HG03442 (cell line): ENCODE measurements at regions not wholly inside any gene's neighbourhood (a gene's known extent, or its start where the extent isn't known, plus 50 kb on each side); places are given as distances from the start of the nearest gene placed in this dataset.

Source experiments
- ATAC-seq: cut with Tn5 transposase; IDR thresholded peaks from one replicate; pipeline ENCODE4 v1.9.1; 2021; ENCODE audit warnings: mild to moderate bottlenecking, moderate library complexity; ENCODE audit not compliant: unreplicated experiment

- ATAC-seq: no peak
These were observed 51.0 kb upstream of the VEGFC start for GRCh38 chr4:176843710-176844109.

GRCh38 chr4:176844448-176844847, 51.7 kb upstream of the VEGFC start:
- ATAC-seq: no peak

GRCh38 chr4:176845636-176846035, 52.9 kb upstream of the VEGFC start:
- ATAC-seq: no peak

GRCh38 chr4:176849076-176849475, 56.4 kb upstream of the VEGFC start:
- no peak for ATAC-seq

- no peak for ATAC-seq
These were observed 57.7 kb upstream of the VEGFC start for GRCh38 chr4:176850436-176850835.

DNA sequence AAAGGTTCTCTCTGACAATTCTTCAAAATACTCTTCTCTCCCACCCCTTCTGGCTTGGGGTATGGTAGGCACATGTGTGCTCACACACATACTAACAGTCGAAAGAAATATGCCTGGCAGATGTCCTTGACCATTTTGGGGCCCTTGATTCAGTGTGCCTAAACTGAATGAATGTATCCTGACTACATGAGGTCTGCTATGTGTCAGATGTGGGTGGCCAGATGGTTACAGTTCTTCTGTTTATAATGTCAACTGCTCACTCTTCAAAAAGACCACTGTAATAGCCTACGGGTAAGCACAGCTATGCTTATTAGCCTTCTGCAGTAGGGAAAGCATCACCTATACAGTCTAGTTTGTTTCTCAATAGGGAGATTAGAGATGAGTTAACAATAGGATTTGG, 63.7 kb upstream of the VEGFC start:
- no peak for ATAC-seq

- no peak for ATAC-seq
These were observed 66.1 kb upstream of the VEGFC start for GRCh38 chr4:176858839-176859238.

DNA sequence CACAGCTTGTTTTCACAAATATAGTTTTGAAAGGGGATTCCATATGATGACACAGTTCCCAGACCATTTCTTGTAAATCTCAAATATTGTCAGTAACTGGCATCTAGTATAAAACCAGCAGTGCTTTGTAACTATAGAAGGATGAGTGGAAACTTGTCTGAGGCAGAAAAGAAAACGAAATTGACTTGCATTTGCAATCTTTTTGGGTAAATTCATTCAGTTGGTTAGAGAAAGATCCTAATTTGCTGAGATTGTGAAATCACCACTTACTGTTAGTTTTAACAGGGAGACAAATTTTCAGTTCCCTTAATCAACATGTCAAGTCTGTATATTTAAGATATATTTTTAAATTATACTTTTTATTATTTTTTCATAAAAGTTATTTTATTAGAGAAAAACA, 71.5 kb upstream of the VEGFC start:
- ATAC-seq: no peak

- ATAC-seq: no peak
These were observed 76.0 kb upstream of the VEGFC start for GRCh38 chr4:176868676-176869075.

DNA sequence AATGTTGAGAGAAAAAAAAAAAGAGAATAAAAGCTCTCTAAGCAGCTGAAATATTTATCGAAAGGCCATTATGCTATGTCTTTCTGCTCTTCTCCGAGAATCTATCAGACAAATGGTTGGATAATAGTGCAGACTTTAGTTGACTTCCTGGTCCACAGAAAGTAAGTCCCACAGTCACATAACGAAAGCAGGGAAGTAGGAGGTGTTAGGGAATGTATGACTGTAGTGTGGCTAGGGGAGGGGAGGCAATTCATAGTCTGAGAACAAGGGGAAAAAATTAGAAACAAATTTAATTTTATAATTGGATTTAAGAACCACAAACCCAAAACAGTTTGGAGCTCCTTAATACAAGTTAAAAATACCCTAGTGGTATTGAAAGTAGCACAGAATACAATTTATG, 79.7 kb upstream of the VEGFC start:
- ATAC-seq: no peak

DNA sequence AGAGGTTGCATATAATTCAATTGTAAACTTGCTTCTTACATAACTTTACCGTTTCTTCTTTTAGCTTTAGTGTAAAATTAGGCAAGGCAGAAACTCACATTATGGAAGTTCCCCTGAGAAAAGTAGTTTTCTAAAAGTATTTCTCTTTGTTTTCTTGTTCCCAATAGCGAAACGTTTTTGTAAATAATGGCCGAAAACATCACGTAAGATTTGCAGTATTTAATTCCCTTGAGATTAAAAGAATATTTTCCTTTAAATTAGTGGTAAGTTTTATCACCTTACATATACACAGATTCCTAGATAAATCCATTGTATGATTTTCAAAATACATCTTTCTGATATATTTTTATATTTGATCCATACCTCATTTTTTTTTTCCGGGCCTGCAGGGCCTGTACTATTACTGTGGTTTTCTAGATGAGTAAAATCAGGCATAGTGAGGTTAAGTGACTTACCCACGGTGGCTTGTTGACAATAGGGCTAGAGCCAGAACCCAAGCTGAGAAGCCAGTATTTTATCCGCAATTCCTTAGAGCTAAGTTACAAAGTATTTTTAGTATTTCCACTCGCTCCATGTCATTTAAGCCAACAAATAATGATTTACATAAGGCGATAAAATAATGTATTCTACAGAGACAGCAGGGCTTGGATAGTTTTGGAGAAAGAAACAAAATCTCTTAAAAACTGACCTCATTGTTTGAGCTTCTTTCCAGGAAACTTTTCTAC, 82.2 kb upstream of the VEGFC start:
- no peak for ATAC-seq

DNA sequence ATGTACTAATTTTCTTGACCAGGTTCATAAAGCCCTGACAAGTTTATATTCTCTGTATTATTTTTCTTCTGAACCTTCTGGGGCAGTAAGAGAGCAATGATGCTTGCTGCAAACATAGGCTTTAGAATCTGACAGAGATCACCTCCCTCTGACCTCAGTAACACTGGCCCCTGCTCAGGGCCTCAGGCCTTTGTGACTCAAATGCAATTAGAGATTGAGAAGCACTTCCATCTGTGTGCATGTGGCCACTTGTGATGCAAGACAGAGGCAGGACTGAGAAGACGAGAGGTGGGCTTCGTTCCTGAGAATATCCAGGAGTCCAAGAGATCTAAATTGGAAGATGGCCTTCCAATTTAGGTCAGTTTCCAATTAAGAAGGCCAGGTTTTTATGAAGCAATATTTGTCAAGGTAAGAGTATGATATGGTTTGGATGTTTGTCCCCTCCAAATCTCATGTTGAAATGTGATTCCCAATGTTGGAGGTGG, 82.8 kb upstream of the VEGFC start:
- no peak for ATAC-seq

GRCh38 chr4:176879380-176880116, 86.8 kb upstream of the VEGFC start:
- ATAC-seq: no peak

DNA sequence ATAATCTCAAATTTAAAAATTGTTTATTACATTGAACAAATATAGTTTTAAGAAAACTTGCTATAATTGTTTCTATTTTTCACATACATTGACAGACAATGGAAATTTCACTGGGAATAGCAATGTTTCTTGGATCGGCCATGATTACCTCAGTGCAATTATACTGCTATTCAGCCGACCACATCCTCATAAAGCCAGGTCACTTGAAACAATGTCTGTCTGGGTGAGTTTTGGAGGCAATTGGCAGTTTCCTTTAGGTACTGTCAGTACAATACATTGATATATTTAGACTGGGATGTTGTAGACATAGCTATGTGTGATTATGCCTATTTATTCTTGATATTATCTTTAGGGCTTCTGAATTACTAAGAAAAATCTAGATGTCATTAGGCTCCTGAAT, 89.5 kb upstream of the VEGFC start:
- ATAC-seq: no peak

DNA sequence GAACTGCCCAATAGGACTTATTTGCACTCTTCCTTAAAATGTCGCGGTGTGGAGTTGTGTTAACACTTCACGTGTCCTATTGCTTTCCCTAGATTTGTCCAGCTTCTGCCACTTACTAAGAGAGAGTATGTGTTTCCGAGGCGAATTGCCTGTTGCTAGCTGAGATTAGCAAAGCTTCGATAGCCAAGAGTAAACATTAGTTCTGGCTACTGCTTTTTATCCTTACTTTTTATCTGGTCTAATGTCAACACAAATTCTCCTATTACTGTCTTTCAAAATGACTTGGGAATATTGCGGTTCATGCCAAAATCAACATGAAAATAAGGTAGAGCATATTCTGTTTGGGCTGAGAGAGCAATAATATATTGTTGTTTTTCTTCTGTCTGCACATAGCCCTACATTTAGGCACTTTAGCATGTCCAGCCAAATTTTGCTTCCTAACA, 90.4 kb upstream of the VEGFC start:
- no peak for ATAC-seq

DNA sequence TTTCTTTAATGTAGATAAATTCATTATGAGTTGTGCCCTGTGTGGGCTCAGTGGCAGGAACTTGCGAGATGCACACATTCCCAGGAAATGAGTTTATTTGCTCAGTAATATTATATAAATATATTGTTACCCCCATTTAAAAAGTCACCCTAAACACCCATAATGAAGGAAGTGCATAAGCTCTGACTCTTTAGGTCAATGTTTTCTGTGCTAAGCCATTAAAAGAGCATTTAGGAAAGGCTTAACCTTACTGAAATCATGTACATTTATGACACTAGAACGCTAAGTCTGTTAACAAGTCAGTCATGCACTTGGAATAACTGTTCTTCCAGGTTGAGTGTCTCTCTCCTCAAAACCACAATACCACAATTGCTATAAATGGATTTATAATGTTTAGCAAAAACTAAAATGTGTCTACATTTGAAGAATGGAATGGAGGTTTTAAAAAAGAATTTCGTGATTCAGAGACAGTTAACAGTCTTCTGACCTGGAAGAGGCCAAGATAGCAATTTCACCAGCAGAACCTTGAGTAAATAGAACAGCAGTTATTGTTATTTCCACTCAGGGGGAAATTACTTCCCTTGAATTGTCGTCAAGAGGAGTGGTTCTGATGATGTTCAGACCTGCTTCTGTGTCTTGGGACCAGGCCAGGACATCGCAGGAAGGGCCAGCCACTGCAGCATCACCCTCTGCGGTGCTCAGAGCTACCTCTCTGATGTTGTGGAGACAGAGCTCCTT, 91.1 kb upstream of the VEGFC start:
- ATAC-seq: no peak

GRCh38 chr4:176885224-176885623, 92.5 kb upstream of the VEGFC start:
- no peak for ATAC-seq

GRCh38 chr4:176886135-176886534, 93.4 kb upstream of the VEGFC start:
- no peak for ATAC-seq

DNA sequence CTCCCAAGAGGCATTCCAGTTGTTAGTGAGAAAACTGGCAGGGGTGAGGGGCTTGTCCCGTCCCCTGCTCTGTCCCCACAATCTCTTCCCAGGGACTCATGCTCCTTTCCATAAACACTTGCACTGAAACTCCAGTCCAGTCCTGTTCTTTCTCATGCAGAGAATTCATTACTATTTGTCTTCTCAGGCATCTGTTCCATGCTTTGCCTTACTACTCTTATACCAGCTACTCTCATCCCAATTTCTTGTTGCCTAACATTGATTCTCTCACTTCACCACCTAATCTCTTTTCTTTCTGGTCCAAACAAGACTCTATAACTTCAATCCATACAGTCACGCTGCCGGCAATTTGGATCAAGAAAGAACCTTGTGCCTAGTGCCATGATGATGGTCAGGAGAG, 97.1 kb upstream of the VEGFC start:
- no peak for ATAC-seq

DNA sequence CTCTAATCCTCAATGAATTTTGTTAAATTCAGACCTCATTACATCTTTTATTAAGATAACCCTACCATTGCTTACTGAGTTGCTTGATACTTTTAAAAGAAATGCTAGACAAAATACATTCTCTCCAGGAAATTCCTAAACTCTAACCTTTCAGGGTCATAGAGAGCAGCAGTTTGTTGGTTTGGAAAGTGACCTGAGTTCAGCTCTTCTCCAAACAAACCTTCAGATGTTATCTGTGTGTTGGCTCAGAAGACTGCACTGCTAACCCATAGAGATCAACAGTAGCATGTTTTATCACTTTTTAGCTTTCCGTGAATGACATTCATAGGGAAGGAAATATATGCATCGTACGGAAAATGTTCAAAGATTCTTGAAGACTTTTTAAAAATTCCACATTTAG, 101.8 kb upstream of the VEGFC start:
- no peak for ATAC-seq

DNA sequence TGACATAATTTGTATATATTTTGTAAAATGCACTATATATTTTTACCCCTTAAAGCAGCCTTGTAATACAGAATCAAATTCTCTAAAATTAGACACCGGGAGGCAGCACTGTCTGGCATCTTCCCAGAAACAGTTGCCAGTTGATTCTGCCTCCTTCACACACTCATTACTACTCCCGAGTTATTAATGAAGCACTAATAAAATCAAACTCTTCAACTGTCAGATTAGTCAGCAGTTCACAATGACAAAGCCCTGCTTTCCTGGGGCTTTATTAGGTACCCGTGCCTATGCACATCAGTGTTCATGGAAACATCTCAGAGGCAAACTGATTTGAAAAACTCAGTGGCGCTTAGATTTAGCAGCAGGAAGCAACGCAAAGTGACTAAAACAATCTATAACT, 103.5 kb upstream of the VEGFC start:
- no peak for ATAC-seq

GRCh38 chr4:176897226-176897625, 104.5 kb upstream of the VEGFC start:
- ATAC-seq: no peak
